ENCODE measurements at regions not wholly inside any gene's neighbourhood (a gene's known extent, or its start where the extent isn't known, plus 50 kb on each side); places are given as distances from the start of the nearest gene placed in this dataset.

- TF ChIP-seq, protein P1, sequence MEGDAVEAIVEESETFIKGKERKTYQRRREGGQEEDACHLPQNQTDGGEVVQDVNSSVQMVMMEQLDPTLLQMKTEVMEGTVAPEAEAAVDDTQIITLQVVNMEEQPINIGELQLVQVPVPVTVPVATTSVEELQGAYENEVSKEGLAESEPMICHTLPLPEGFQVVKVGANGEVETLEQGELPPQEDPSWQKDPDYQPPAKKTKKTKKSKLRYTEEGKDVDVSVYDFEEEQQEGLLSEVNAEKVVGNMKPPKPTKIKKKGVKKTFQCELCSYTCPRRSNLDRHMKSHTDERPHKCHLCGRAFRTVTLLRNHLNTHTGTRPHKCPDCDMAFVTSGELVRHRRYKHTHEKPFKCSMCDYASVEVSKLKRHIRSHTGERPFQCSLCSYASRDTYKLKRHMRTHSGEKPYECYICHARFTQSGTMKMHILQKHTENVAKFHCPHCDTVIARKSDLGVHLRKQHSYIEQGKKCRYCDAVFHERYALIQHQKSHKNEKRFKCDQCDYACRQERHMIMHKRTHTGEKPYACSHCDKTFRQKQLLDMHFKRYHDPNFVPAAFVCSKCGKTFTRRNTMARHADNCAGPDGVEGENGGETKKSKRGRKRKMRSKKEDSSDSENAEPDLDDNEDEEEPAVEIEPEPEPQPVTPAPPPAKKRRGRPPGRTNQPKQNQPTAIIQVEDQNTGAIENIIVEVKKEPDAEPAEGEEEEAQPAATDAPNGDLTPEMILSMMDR (conservative IDR thresholded peaks at IDR 0.05; ENCODE audit: low read depth, low read length) = no peak
- TF ChIP-seq RFX5 (IDR thresholded peaks at IDR 0.05; ENCODE audit: low read depth, low read length) = no peak
- TF ChIP-seq, protein P2, sequence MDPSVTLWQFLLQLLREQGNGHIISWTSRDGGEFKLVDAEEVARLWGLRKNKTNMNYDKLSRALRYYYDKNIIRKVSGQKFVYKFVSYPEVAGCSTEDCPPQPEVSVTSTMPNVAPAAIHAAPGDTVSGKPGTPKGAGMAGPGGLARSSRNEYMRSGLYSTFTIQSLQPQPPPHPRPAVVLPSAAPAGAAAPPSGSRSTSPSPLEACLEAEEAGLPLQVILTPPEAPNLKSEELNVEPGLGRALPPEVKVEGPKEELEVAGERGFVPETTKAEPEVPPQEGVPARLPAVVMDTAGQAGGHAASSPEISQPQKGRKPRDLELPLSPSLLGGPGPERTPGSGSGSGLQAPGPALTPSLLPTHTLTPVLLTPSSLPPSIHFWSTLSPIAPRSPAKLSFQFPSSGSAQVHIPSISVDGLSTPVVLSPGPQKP (IDR thresholded peaks at IDR 0.05; ENCODE audit: borderline replicate concordance, low read depth, low read length) = no peak
- TF ChIP-seq POLR2A (IDR thresholded peaks at IDR 0.05; ENCODE audit: low read depth, low read length) = no peak
Measured at GRCh38 chr16:73140929-73141328, 93.0 kb upstream of the ZFHX3 start.
